ENCODE measurements at regions not wholly inside any gene's neighbourhood (a gene's known extent, or its start where the extent isn't known, plus 50 kb on each side); places are given as distances from the start of the nearest gene placed in this dataset.

DNA sequence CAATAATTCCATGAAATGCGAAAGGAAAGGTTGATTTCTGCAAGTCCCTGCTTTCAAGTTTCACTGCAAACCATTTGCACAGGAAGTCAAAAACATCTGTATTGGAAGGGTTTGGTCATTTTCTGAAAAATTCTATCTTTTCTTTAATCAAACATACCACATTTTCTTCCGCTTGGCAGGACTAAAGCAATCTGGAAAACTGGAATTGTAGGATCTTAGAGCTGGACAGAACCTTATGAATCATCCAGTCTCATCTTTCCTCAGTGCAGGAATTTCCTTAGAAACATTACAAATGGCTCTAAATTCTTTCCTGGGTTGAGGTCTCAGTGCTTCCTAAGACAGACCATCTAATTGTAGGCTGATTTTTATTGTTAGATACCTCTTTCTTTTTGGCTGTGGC, 111.5 kb upstream of the ELAC2 start:
- Mint-ChIP-seq H3K27me3 (ENCODE audit: low read depth) (no peaks in the 10 kb centered on the region; the same call in 1 of the 2 replicates), H3K9me3 (no peaks in the 10 kb centered on the region), H3K4me1 (peaks cover 9 to 12% of the 10 kb centered on the region in 2 experiments), H3K36me3 (ENCODE audit: insufficient read depth in 1 of 3, low read depth in 3 of 3) (no peaks in the 10 kb centered on the region), H3K27ac (no peak overlapping the region), H3K4me3 (no peak overlapping the region)
- no peaks in the 10 kb centered on the region for H3K27me3 ChIP-seq (ENCODE audit: insufficient read depth, low read length)
- H3K79me1 ChIP-seq (ENCODE audit: insufficient read depth, low read depth, low read length, poor library complexity, severe bottlenecking), result no peaks in the 10 kb centered on the region
- H3K23ac ChIP-seq (ENCODE audit: insufficient read length, low read depth, low read length), result no peak overlapping the region
- no peak overlapping the region for H3K56ac ChIP-seq (ENCODE audit: insufficient read length, low read depth, low read length)
- no peaks in the 10 kb centered on the region for H3K9me3 ChIP-seq (ENCODE audit: control insufficient read depth, low read depth, low read length)
- no peak overlapping the region for H4K91ac ChIP-seq (ENCODE audit: insufficient read length, low read depth, low read length)
- no peaks in the 10 kb centered on the region for H3K79me2 ChIP-seq (ENCODE audit: insufficient read depth, low read length)
- no peak overlapping the region for H2BK12ac ChIP-seq (ENCODE audit: insufficient read length, low read depth, low read length)
- H2AK5ac ChIP-seq (ENCODE audit: insufficient read length, low read length), result no peak overlapping the region
- H2AFZ ChIP-seq (ENCODE audit: low read length), result no peak overlapping the region
- H2BK15ac ChIP-seq (ENCODE audit: low read depth, low read length), result no peak overlapping the region
- no CpG with 5 or more reads among the region's 2 CpGs for WGBS (ENCODE audit: extremely low coverage, insufficient read length, low lambda C conversion rate)
- no peaks in the 10 kb centered on the region for H3K23me2 ChIP-seq (ENCODE audit: insufficient read length, low read depth, low read length, poor library complexity, severe bottlenecking)
- no peak overlapping the region for H3K9ac ChIP-seq (ENCODE audit: extremely low read depth, insufficient read length, low read length)
- no peak for DNase-seq
- H3T11ph ChIP-seq (ENCODE audit: low read length), result no peak overlapping the region
- no peak overlapping the region for H2BK20ac ChIP-seq (ENCODE audit: low read depth, low read length, poor library complexity, severe bottlenecking)
- no peak overlapping the region for H4K8ac ChIP-seq (replicated peaks; ENCODE audit: insufficient read length, low read depth, low read length)
- no peak overlapping the region for H3K14ac ChIP-seq (ENCODE audit: insufficient read depth, low read length)
- H2BK5ac ChIP-seq (ENCODE audit: insufficient read length, low read length), result no peak overlapping the region
- no peak overlapping the region for H4K5ac ChIP-seq (ENCODE audit: insufficient read length, low read depth, low read length)
- TF ChIP-seq, protein P1, sequence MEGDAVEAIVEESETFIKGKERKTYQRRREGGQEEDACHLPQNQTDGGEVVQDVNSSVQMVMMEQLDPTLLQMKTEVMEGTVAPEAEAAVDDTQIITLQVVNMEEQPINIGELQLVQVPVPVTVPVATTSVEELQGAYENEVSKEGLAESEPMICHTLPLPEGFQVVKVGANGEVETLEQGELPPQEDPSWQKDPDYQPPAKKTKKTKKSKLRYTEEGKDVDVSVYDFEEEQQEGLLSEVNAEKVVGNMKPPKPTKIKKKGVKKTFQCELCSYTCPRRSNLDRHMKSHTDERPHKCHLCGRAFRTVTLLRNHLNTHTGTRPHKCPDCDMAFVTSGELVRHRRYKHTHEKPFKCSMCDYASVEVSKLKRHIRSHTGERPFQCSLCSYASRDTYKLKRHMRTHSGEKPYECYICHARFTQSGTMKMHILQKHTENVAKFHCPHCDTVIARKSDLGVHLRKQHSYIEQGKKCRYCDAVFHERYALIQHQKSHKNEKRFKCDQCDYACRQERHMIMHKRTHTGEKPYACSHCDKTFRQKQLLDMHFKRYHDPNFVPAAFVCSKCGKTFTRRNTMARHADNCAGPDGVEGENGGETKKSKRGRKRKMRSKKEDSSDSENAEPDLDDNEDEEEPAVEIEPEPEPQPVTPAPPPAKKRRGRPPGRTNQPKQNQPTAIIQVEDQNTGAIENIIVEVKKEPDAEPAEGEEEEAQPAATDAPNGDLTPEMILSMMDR (conservative IDR thresholded peaks at IDR 0.05), result no peak
- no peaks in the 10 kb centered on the region for H4K20me1 ChIP-seq (ENCODE audit: control insufficient read depth, insufficient read depth, insufficient read length)
- H3K4me2 ChIP-seq (ENCODE audit: insufficient read depth, insufficient read length, low read length), result no peak overlapping the region
- H3K4me1 ChIP-seq (ENCODE audit: insufficient read depth, low read length), result no peaks in the 10 kb centered on the region
- H2BK120ac ChIP-seq (ENCODE audit: low read depth, low read length, poor library complexity, severe bottlenecking), result no peak overlapping the region
- H3K4ac ChIP-seq (ENCODE audit: low read depth, low read length), result no peak overlapping the region
- H3K27ac ChIP-seq (ENCODE audit: insufficient read length, low read depth, low read length), result no peak overlapping the region
- no peak overlapping the region for H3K18ac ChIP-seq (ENCODE audit: insufficient read length, low read depth, low read length)

All from H9 (cell line).